Nucleus accumbens (tissue), 56 donors: ENCODE measurements at regions not wholly inside any gene's neighbourhood (a gene's known extent, or its start where the extent isn't known, plus 50 kb on each side); places are given as distances from the start of the nearest gene placed in this dataset.

ENCODE experiments used
- DNase-seq, 56 donors: peaks; one replicate each; lab custom pipeline; 2025; lab: John Stamatoyannopoulos, UW

- DNase-seq: no peak
These were observed 80.2 kb upstream of the SORBS2 start for GRCh38 chr4:185892165-185892564.

DNA sequence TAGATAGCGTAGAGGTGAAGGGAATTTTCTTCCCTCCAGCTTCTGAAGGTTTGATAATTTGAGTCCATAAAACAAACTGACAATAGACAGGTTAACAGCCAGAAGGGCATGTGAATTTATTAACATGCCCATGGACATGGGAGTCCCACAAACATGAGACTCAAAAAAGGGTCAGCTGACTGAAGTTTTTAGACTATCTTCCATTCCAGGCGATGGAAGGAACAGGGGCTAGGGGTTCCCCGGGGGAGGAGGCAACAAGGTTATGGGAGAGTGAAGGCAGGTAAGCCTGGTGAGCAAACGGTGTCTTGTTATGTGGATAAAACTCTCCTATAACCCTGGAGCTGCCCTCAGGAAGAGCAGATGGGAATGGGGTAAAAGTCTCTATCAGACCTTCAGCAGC, 81.5 kb upstream of the SORBS2 start:
- no peak for DNase-seq

DNA sequence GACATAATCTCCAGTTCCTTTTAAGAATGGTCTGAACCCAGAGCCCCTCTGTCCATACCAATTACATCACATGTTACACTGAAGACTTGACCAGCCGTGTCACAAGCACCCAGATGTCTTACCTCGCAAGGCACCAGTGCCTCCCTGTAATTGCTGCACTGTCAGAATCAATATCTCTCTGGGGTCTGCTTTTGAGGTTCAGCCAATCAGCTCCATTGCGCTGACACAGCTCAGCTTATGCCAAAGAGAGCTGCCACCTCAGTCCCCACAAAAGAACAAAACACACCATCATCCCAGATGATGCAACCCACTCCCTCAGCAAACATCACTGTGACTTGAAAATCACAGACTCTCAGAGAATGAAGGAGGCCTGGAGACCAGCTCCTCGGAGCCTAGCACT, 82.5 kb upstream of the SORBS2 start:
- DNase-seq: no peak

DNA sequence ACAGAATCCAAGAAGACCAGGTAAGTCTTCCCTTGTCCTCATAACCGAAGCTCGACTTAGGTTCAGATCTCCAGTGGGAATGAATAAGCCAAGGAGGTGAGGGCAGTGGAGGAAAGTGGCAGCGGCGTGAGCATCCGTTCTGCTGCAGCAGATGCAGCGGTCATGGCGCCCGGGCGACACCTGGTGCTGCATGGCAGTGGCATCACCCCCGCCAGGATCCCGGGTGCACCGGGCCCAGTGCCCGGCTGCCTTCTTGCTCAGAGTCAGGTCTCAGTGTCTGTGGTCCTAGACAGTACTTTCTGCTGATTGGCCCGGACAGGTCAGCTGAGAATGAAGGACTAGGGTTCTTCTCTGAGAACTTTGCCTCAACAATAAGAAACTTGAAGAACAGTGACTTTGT, 83.4 kb upstream of the SORBS2 start:
- DNase-seq: no peak

- no peak for DNase-seq
These were observed 83.9 kb upstream of the SORBS2 start for GRCh38 chr4:185895866-185896265.

DNA sequence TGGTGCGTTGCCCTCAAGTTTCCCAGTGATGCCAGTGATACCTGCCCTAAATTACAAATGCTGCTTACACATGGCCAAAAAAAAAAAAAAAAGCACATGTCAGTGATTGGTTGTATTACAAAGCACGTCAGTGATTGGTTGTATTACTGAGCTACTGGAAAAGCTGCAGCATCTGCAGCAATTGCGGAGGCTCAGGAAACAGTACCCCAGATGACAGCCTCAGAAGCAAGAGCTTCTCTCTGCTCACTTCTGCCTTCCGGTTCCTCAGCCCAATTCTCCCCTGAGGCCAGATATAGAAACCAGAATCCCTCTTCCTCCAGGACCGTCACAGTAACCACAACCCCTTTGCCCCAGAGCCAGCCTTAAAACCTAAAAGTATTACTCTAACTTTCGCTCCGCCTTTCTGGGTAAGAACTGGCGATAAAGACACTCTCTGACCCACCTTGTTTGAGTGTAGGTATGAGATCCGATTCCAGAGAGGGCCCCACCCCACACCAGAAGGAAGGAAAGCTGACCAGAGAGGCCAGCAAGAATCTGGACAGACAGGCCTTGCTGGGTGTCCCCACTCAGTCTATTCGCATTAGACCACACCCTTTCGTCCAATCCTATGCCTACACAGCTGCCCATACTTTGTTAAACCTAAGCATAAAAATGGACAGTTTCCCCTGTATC, 85.0 kb upstream of the SORBS2 start:
- DNase-seq: no peak

DNA sequence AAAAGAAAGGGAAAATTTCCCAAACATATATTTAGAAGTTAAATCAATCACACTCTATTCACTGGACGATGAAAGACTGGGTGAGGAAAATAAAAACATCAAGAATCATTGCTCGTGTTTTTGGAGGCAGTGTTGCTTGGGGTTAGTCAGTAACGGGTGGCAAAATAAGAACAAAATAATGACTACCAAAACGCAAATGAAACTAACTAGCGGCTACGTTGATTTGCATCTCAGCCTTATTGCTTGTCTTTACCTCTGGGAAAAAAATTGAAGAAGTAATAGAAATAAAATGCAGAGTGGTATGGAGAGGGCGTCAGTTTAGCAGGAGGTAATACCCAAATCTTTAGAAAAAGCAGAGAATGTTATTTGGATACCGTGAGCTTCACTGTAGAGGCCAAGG, 86.4 kb upstream of the SORBS2 start:
- DNase-seq: no peak

DNA sequence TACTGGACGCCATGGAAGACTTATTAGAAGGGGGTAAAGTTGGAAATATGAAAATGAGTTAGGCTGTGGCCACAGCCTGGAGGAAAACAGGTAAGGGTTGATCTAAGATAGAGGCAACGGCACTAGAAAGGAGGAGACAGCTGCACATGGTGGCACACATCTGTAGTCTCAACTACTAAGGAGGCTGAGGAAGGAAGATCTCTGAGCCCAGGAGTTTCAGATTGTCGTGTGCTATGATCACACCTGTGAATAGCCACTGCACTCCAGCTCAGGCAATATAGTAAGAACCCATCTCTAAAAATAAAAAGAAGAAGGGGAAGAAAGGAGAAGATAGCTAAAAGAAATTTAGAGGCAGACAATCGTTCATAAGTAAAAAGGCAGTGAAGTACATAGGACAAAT, 87.8 kb upstream of the SORBS2 start:
- no peak for DNase-seq

- DNase-seq: no peak
These were observed 90.7 kb upstream of the SORBS2 start for GRCh38 chr4:185902654-185903053.

DNA sequence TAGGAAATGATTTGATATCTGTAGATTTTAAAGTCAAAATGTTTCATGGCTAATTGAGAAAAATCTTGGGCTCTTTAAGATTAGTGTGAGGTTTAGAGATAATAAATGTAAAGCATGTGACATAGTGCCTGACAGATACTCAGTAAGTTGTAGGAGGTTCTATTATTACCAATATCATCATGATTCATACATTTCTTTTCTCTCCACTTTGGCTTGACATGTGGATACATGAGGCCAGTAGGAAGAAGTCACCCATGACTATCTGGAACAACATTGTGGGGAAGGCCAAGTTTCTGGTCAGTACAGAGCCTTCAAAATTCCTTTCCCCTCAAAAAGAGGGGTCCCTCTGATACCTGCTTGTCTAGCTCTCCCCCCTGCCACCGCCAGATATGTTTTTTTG, 91.2 kb upstream of the SORBS2 start:
- no peak for DNase-seq

DNA sequence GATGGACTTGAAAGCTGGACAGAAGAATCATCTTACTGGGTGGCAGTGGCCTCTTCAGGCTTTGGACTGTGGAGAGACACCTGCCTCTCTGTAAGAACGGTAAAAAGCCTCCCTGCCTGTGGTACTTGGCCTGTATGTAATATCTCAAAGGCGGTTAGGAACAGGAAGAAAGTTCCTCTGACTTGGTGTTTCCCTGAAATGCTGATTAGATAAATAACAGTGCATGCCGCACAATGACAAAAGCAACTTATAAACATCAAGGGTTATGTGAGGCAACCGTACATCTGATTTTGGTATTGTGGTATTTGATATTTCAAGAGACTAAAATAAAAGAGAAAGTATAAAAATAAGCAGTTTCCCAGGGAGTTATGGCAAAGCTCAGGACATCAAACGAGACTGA, 92.4 kb upstream of the SORBS2 start:
- DNase-seq: no peak

DNA sequence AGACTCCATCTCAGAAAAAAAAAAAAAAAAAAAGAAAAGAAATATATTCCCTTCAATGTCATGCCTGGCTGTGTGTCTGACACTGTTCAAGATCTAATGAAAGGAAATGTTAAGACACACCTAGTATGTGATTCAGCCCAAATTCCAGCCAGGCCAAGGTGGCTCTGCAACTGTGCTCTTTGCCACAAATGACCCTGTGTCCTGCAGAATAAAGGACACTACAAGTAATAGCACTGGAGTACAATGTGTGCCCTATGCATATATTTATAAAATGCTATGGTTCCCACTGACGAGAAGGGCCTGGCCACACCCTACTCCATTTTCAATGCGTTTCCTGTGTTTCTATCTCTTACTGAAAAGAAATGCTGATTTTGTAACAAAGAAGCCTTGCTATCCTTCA, 98.0 kb upstream of the SORBS2 start:
- no peak for DNase-seq

- DNase-seq: no peak
These were observed 99.6 kb upstream of the SORBS2 start for GRCh38 chr4:185911556-185912064.

DNA sequence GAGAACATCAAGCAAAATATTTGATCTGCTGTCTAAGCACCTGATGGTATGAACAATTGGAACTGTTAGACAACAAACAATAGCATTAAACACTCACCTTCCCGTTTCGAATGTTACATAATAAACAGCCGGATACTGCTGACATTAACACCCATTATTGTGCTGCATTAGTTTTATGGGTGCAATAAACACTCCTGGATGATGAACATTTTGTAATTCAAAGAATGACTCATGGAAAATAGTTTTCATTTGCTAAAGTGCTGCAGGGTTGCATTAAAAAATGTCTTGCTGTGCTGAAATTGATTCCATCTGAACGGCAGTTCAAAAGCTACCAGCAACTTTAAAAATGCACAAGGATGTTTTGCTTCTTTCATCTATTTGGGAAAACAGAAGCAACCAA, 100.8 kb upstream of the SORBS2 start:
- DNase-seq: no peak

DNA sequence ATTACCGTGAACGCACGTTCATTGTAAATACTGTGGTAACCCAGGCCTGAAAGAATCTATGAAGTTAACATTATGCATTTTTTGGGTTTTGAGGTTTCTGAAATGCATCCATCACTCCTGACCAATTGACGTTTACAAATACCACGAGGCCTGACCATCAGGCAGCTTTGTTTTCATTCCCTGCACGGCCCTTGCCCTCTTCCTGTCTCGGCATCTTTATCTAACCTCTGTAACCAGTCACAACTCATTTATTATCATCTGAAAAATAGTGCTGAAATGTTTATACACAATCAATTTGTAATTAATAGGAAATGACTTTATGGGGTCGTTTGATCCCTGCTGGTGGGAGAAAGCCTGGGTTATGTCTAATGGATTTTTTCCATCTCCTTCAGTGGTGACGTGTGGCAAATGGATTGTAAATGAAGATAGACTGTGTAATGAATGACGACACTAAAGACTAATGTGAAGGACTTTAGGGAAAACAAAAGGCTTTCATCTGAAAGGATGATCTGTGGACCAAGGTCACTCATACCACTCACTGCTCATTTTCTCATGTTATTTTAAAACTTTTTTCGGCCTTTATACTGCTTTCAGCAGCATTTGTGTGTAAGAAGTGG, 102.7 kb upstream of the SORBS2 start:
- no peak for DNase-seq

DNA sequence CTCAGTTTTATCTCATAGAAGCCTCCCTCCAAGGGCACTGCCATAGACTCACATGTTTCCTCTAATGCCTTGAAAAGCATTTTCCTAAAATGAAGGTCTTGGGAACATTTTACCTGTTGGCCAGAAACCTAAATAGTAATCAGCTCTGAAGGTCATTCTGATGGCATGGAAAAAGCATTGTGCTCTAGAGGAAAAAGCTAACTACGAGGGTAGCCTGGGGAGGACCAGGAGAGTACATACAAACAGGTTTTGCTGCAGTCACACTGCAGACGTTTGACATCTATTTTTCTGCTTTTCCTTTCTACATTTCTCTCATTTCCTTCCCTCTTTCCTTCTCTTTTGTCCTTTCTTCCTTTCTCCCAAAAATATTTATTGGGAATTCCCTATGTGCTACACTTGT, 103.3 kb upstream of the SORBS2 start:
- DNase-seq: no peak

GRCh38 chr4:185915817-185916216, 103.8 kb upstream of the SORBS2 start:
- DNase-seq: no peak

- no peak for DNase-seq
These were observed 104.2 kb upstream of the SORBS2 start for GRCh38 chr4:185916231-185916630.

DNA sequence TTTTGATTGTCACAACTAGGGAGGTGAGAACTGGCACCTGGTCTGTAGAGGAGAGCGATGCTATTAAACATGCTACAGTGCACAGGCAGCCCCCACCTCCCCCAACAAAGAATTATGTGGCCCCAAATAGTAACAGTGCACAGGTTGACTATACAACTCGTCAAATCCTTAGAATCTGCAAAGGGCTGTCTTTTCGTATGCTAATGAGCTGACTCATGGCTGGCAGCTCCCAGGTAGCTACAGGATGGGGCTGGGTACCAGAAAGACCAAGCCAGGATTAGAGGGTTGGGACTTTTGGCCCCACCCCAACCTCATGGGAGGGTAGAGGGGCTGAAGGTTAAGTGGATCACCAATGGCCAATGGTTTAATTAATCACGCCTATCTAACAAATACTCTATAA, 104.7 kb upstream of the SORBS2 start:
- DNase-seq: peak in 9 of 56 donors; percentile 5 to 35 (median 16)

DNA sequence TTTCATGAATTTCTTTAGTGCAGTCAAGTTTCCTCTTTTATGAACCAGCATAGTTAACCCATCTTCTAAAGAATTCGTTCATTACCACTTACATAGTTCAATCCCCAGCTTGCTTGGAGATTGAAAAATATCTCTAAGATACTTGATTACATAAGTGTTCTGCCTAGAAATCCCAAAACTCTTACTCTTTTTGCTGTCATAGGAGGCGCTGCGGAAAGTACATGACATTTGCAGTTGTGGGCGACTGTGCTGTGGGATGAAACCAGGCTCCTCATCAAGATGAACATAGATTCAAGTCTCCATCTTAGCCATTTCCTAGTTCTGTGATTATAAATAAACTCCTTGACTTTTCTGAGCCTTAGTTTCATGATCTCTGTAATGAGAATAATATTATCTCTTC, 107.1 kb upstream of the SORBS2 start:
- DNase-seq: peak in 19 of 56 donors; percentile 4 to 63 (median 21)

DNA sequence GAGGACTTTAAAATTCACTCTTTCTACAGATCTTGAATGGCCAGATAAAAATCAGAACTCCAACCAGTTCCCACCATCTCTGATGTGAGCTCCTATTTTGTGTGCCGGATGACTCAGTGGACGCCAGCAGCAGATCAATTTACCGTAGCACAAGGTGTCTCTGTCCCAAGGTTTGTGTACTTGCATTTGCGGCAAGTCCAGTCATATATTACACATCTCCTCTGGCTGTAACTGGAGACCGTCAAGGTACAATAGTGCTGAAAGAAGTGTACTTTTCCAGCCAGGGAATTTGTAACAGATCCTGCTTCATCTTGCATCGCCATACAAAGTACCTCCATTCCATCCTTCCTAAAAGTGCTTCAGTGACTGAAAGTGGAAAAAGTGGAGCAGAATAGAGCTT, 108.2 kb upstream of the SORBS2 start:
- DNase-seq: no peak

DNA sequence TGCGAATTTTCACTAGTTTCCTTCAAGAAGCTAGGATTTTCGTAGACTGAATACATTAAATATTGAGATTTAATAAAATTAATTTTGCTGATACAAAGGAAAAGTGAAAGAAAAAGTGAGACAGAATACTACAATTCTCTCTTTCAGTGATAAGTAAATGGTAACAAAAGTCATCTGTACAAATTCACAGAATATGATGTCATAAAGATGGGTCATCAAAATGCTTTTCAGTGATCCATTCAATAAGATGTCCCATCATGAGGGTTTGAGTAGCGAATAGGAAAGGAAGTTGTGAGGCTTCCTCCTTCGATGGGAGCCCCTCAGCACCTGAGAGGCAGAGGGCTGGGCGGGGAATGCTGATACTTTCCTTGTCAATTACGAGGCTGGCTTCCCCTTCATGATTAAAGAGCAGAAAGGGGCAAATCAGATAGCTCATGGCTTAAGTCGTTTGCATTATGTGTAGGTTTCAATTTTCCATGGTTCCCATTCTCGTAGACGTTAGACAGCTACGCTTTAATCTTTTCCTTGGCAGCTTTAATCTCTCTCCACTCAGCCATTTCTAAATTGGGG, 108.8 kb upstream of the SORBS2 start:
- DNase-seq: no peak
